MM.1S (cell line): ENCODE measurements at regions not wholly inside any gene's neighbourhood (a gene's known extent, or its start where the extent isn't known, plus 50 kb on each side); places are given as distances from the start of the nearest gene placed in this dataset.

Experiments used
- DNase-seq: peaks from one replicate; pipeline ENCODE4 v3.0.0-alpha.2; 2015
- H2AFZ ChIP-seq: fragments of 300-600 bp; sonication (generic); 2 replicates; pipeline ENCODE4 v1.6.0; 2016; ENCODE audit warnings: antibody characterized with exemption, low read length
- H3F3A ChIP-seq: fragments of 300-600 bp; sonication (generic); 2 replicates; pipeline ENCODE4 v1.6.1; 2016; ENCODE audit warnings: mild to moderate bottlenecking, antibody characterized with exemption, low read length, moderate library complexity, mixed read lengths; ENCODE audit not compliant: insufficient read depth
- H3K27ac ChIP-seq: fragments of 300-600 bp; sonication (generic); 2 replicates; pipeline ENCODE4 v1.5.1; 2016; ENCODE audit warnings: mild to moderate bottlenecking, low read length
- H3K27me3 ChIP-seq: fragments of 300-600 bp; sonication (generic); replicated peaks from 2 replicates; pipeline ENCODE4 v1.6.0; 2016; ENCODE audit warnings: low read length; ENCODE audit not compliant: insufficient read depth
- H3K36me3 ChIP-seq: fragments of 300-600 bp; sonication (generic); replicated peaks from 2 replicates; pipeline ENCODE4 v1.6.1; 2016; ENCODE audit warnings: mild to moderate bottlenecking, low read length, mixed read lengths; ENCODE audit not compliant: insufficient read depth
- H3K4me1 ChIP-seq: fragments of 300-600 bp; sonication (generic); 2 replicates; pipeline ENCODE4 v1.6.1; 2016; ENCODE audit warnings: low read length, mixed read lengths
- H3K4me2 ChIP-seq: fragments of 300-600 bp; sonication (generic); 2 replicates; pipeline ENCODE4 v1.6.0; 2016; ENCODE audit warnings: low read depth, low read length
- H3K4me3 ChIP-seq: fragments of 300-600 bp; sonication (generic); 2 replicates; pipeline ENCODE4 v1.5.1; 2016; ENCODE audit warnings: low read length, mixed read lengths
- H3K79me2 ChIP-seq: fragments of 300-600 bp; sonication (generic); 2 replicates; pipeline ENCODE4 v1.6.1; 2016; ENCODE audit warnings: mixed run types, low read length, mixed read lengths
- H3K9ac ChIP-seq: fragments of 300-600 bp; sonication (generic); 2 replicates; pipeline ENCODE4 v1.6.1; 2016; ENCODE audit warnings: low read length, mixed read lengths
- H3K9me2 ChIP-seq: fragments of 300-600 bp; sonication (generic); replicated peaks from 2 replicates; pipeline ENCODE4 v1.6.1; 2016; ENCODE audit warnings: mild to moderate bottlenecking, low read length, mixed read lengths; ENCODE audit not compliant: insufficient read depth
- H3K9me3 ChIP-seq: fragments of 300-600 bp; sonication (generic); replicated peaks from 2 replicates; pipeline ENCODE4 v1.6.1; 2016; ENCODE audit warnings: mild to moderate bottlenecking, low read length, mixed read lengths; ENCODE audit not compliant: insufficient read depth
- H4K20me1 ChIP-seq: fragments of 300-600 bp; sonication (generic); 2 replicates; pipeline ENCODE4 v1.6.1; 2016; ENCODE audit warnings: mild to moderate bottlenecking, low read length, moderate library complexity, mixed read lengths; ENCODE audit not compliant: insufficient read depth
- EZH2 ChIP-seq: fragments of 300-600 bp; sonication (generic); optimal IDR thresholded peaks from 2 replicates; pipeline ENCODE3; 2017; ENCODE audit warnings: low read depth, mild to moderate bottlenecking, antibody characterized with exemption, low read length, mixed read lengths
- EZH2phosphoT487 ChIP-seq: fragments of 300-600 bp; sonication (generic); IDR thresholded peaks from 2 replicates; pipeline ENCODE4 v1.6.1; 2018; ENCODE audit warnings: antibody characterized with exemption, low read length
- TF ChIP-seq, protein P1 (sequence below): fragments of 300-600 bp; sonication (generic); IDR thresholded peaks from 2 replicates; pipeline ENCODE4 v1.5.1; 2016; ENCODE audit warnings: antibody characterized with exemption, low read length, mixed read lengths

GRCh38 chr5:164540174-164540573 lies 1034.8 kb downstream of the MAT2B start:
- no peak for DNase-seq
- Histone ChIP-seq H2AFZ (no peak overlapping the region), H3K27me3 (no peaks in the 10 kb centered on the region), H3K79me2 (no peaks in the 10 kb centered on the region), H3K9me3 (no peaks in the 10 kb centered on the region), H3K4me3 (no peak overlapping the region), H3K9me2 (no peaks in the 10 kb centered on the region), H3K27ac (no peak overlapping the region), H4K20me1 (no peaks in the 10 kb centered on the region), H3K4me1 (no peaks in the 10 kb centered on the region), H3K9ac (no peak overlapping the region), H3K36me3 (no peaks in the 10 kb centered on the region), H3K4me2 (no peak overlapping the region), H3F3A (no peaks in the 10 kb centered on the region)
- TF ChIP-seq EZH2phosphoT487: no peak
- no peak for TF ChIP-seq EZH2

DNA sequence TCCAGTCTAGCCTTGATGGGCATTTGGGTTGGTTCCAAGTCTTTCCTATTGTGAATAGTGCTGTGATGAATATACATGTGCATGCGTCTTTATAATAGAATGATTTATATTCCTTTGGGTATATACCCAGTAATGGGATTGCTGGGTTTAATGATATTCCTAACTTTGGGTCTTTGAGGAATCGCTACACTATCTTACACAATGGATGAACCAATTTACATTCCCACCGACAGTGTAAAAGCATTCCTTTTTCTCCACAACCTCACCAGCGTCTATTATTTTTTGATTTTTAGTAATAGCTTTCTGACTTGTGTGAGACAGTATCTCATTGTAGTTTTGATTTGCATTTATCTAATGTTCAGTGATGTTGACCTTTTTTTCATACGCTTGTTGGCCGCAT lies 1040.1 kb downstream of the MAT2B start:
- H3K79me2 ChIP-seq: no peaks in the 10 kb centered on the region
- H3K9me3 ChIP-seq: no peaks in the 10 kb centered on the region
- no peaks in the 10 kb centered on the region for H4K20me1 ChIP-seq
- TF ChIP-seq, protein P1, sequence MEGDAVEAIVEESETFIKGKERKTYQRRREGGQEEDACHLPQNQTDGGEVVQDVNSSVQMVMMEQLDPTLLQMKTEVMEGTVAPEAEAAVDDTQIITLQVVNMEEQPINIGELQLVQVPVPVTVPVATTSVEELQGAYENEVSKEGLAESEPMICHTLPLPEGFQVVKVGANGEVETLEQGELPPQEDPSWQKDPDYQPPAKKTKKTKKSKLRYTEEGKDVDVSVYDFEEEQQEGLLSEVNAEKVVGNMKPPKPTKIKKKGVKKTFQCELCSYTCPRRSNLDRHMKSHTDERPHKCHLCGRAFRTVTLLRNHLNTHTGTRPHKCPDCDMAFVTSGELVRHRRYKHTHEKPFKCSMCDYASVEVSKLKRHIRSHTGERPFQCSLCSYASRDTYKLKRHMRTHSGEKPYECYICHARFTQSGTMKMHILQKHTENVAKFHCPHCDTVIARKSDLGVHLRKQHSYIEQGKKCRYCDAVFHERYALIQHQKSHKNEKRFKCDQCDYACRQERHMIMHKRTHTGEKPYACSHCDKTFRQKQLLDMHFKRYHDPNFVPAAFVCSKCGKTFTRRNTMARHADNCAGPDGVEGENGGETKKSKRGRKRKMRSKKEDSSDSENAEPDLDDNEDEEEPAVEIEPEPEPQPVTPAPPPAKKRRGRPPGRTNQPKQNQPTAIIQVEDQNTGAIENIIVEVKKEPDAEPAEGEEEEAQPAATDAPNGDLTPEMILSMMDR: no peak
- no peak for TF ChIP-seq EZH2
- TF ChIP-seq EZH2phosphoT487: no peak
- no peak overlapping the region for H3K9ac ChIP-seq
- H2AFZ ChIP-seq: no peak overlapping the region
- no peaks in the 10 kb centered on the region for H3K27me3 ChIP-seq
- H3K9me2 ChIP-seq: no peaks in the 10 kb centered on the region
- H3F3A ChIP-seq: no peaks in the 10 kb centered on the region
- no peaks in the 10 kb centered on the region for H3K4me1 ChIP-seq
- no peak overlapping the region for H3K4me2 ChIP-seq
- no peaks in the 10 kb centered on the region for H3K36me3 ChIP-seq
- H3K27ac ChIP-seq: no peak overlapping the region
- no peak for DNase-seq
- H3K4me3 ChIP-seq: no peak overlapping the region

GRCh38 chr5:164553851-164554250 lies 1048.4 kb downstream of the MAT2B start:
- no peaks in the 10 kb centered on the region for H3K4me1 ChIP-seq
- no peak overlapping the region for H3K4me3 ChIP-seq
- no peaks in the 10 kb centered on the region for H3K27me3 ChIP-seq
- H3K36me3 ChIP-seq: no peaks in the 10 kb centered on the region
- no peaks in the 10 kb centered on the region for H3K9me2 ChIP-seq
- H4K20me1 ChIP-seq: no peaks in the 10 kb centered on the region
- H3K79me2 ChIP-seq: no peaks in the 10 kb centered on the region
- H3K9me3 ChIP-seq: no peaks in the 10 kb centered on the region
- no peak for DNase-seq
- H2AFZ ChIP-seq: no peak overlapping the region
- H3K27ac ChIP-seq: no peak overlapping the region
- no peak overlapping the region for H3K4me2 ChIP-seq
- H3K9ac ChIP-seq: no peak overlapping the region
- TF ChIP-seq, protein P1: no peak
- TF ChIP-seq EZH2phosphoT487 (no peak), EZH2 (no peak)
- no peaks in the 10 kb centered on the region for H3F3A ChIP-seq

GRCh38 chr5:164555809-164556208 lies 1050.4 kb downstream of the MAT2B start:
- no peak overlapping the region for H3K4me3 ChIP-seq
- no peaks in the 10 kb centered on the region for H3K36me3 ChIP-seq
- DNase-seq: no peak
- no peaks in the 10 kb centered on the region for H3K9me3 ChIP-seq
- no peaks in the 10 kb centered on the region for H3K27me3 ChIP-seq
- no peak overlapping the region for H2AFZ ChIP-seq
- no peak overlapping the region for H3K4me2 ChIP-seq
- H3F3A ChIP-seq: no peaks in the 10 kb centered on the region
- H3K9ac ChIP-seq: no peak overlapping the region
- H3K9me2 ChIP-seq: no peaks in the 10 kb centered on the region
- H3K27ac ChIP-seq: no peak overlapping the region
- no peaks in the 10 kb centered on the region for H3K79me2 ChIP-seq
- no peaks in the 10 kb centered on the region for H4K20me1 ChIP-seq
- H3K4me1 ChIP-seq: no peaks in the 10 kb centered on the region
- no peak for TF ChIP-seq EZH2
- TF ChIP-seq EZH2phosphoT487: no peak
- TF ChIP-seq, protein P1: no peak
